ENCODE measurements at regions not wholly inside any gene's neighbourhood (a gene's known extent, or its start where the extent isn't known, plus 50 kb on each side); places are given as distances from the start of the nearest gene placed in this dataset.

GRCh38 chr7:155986497-155987160 lies 174.4 kb upstream of the SHH start:
- no peak for TF ChIP-seq POLR2A (IDR thresholded peaks at IDR 0.05)
- no peak for TF ChIP-seq CTCF (IDR thresholded peaks at IDR 0.05)
- no peak for TF ChIP-seq EP300 (IDR thresholded peaks at IDR 0.05)

All from ovary (tissue), 3 donors.